H1 (cell line): ENCODE measurements at regions not wholly inside any gene's neighbourhood (a gene's known extent, or its start where the extent isn't known, plus 50 kb on each side); places are given as distances from the start of the nearest gene placed in this dataset.

Experiments used
- CHD7 ChIP-seq: fragments of 300-600 bp; sonication (generic); IDR thresholded peaks from 2 replicates; pipeline ENCODE4 v1.7.1; 2012; ENCODE audit warnings: low read length, moderate library complexity, mild to moderate bottlenecking, inconsistent platforms; ENCODE audit not compliant: insufficient replicate concordance

GRCh38 chr11:130709531-130709930 is 206.7 kb downstream of the SNX19 start (continued):
- TF ChIP-seq CHD7 = no peak
